Cardiac fibroblast (primary cell): ENCODE measurements at regions not wholly inside any gene's neighbourhood (a gene's known extent, or its start where the extent isn't known, plus 50 kb on each side); places are given as distances from the start of the nearest gene placed in this dataset.

ENCODE experiments used
- DNase-seq, 2 donors: peaks; one replicate each; pipeline versions ENCODE4 v3.0.0 to v3.0.0-alpha.2; 2010; ENCODE audit warnings: low read depth in 2 of 2
- H3K4me3 ChIP-seq, 2 donors: replicated peaks in 1 of 2; 1 replicate in 1 of 2; 2 replicates in 1 of 2; pipeline ENCODE4 v1.5.1; 2011; ENCODE audit warnings: low read depth in 2 of 2, low read length in 2 of 2, mild to moderate bottlenecking in 2 of 2, moderate library complexity in 1 of 2
- CTCF ChIP-seq: IDR thresholded peaks from one replicate; pipeline ENCODE4 v1.5.1; 2011; ENCODE audit warnings: low read depth, mild to moderate bottlenecking, low read length, inconsistent platforms

GRCh38 chr1:221839321-221839720 is 97.4 kb upstream of the DUSP10 start:
- no peak for TF ChIP-seq CTCF

GRCh38 chr1:221837896-221838295 is 96.0 kb upstream of the DUSP10 start:
- TF ChIP-seq CTCF: no peak
- no peak for DNase-seq
- no peak overlapping the region for H3K4me3 ChIP-seq

More at GRCh38 chr1:221839321-221839720, 97.4 kb upstream of the DUSP10 start:
- DNase-seq: no peak
- no peak overlapping the region for H3K4me3 ChIP-seq

GRCh38 chr1:221834698-221835513 is 93.0 kb upstream of the DUSP10 start:
- no peak overlapping the region for H3K4me3 ChIP-seq
- TF ChIP-seq CTCF: no peak
- no peak for DNase-seq

GRCh38 chr1:221832617-221833016 is 90.7 kb upstream of the DUSP10 start:
- no peak for TF ChIP-seq CTCF
- no peak overlapping the region for H3K4me3 ChIP-seq
- DNase-seq: no peak

- no peak for TF ChIP-seq CTCF
- H3K4me3 ChIP-seq: no peak overlapping the region
- no peak for DNase-seq
These were observed 90.3 kb upstream of the DUSP10 start for GRCh38 chr1:221832151-221832550.

GRCh38 chr1:221829327-221830015 is 87.6 kb upstream of the DUSP10 start:
- TF ChIP-seq CTCF: no peak
- H3K4me3 ChIP-seq: no peak overlapping the region
- peak; percentile 79 to 97 for DNase-seq

GRCh38 chr1:221827307-221827642 is 85.4 kb upstream of the DUSP10 start:
- DNase-seq: no peak
- no peak for TF ChIP-seq CTCF
- H3K4me3 ChIP-seq: no peak overlapping the region
